ENCODE measurements at regions not wholly inside any gene's neighbourhood (a gene's known extent, or its start where the extent isn't known, plus 50 kb on each side); places are given as distances from the start of the nearest gene placed in this dataset.

GRCh38 chr5:13629218-13629617 lies 315.3 kb downstream of the DNAH5 start:
- TF ChIP-seq POLR2A (IDR thresholded peaks at IDR 0.05) (no peak), CTCF (IDR thresholded peaks at IDR 0.05) (no peak)

All from upper lobe of left lung (tissue), 4 donors.